ENCODE measurements at regions not wholly inside any gene's neighbourhood (a gene's known extent, or its start where the extent isn't known, plus 50 kb on each side); places are given as distances from the start of the nearest gene placed in this dataset.

DNA sequence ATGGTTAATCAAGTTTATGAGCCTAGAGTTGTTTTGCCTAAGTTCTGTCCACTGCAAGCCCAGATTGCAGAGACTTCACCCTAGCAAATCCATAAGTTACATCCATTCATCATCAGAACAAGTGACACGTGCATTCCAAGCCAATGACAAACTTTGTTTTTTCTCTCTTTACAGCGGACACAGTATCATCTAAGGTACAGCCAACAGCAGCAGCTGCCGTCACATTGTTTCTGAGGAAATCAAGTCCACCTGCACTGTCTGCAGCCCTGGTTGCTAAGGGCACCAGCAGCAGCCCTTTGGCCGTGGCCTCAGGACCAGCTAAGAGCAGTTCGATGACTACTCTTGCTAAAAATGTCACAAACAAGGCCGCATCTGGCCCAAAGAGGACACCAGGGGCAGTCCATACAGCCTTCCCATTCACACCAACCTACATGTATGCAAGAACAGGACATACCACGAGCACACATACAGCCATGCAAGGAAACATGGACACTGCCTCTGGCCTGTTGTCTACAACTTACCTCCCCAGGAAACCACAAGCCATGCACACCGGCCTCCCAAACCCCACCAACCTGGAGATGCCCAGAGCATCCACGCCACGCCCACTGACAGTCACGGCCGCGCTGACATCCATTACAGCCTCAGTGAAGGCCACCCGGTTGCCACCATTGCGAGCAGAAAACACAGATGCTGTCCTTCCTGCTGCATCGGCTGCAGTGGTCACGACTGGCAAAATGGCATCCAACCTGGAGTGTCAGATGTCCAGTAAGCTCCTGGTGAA, 155.8 kb downstream of the C11orf91 start:
- no peaks in the 10 kb centered on the region for H3K4me1 ChIP-seq (ENCODE audit: control insufficient read depth, insufficient read depth, low read length)
- no peak overlapping the region for H3K4me3 ChIP-seq (ENCODE audit: low read length)
- H3K27me3 ChIP-seq (ENCODE audit: control insufficient read depth, insufficient read depth, low read length), result peaks cover 2% of the 10 kb centered on the region
- H3K27ac ChIP-seq (ENCODE audit: low read depth, low read length), result no peak overlapping the region
- no peak overlapping the region for H3K9ac ChIP-seq (ENCODE audit: low read length)
- H3K36me3 ChIP-seq (ENCODE audit: control insufficient read depth, insufficient read depth, low read length), result no peaks in the 10 kb centered on the region

DNA sequence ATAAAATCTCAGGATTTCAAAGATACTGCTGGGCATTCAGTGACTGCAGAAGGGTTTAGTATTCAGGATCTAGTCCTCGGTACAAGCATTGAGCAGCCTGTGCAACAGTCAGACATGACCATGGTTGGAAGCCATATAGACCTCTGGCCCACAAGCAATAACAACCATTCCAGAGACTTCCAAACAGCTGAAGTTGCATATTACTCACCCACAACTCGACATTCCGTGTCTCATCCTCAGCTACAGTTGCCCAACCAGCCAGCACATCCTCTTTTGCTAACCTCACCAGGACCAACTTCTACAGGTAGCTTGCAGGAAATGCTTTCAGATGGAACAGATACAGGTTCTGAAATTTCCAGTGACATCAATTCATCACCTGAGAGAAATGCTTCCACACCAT, 156.8 kb downstream of the C11orf91 start:
- no peak overlapping the region for H3K9ac ChIP-seq (ENCODE audit: low read length)
- no peaks in the 10 kb centered on the region for H3K36me3 ChIP-seq (ENCODE audit: control insufficient read depth, insufficient read depth, low read length)
- no peak overlapping the region for H3K4me3 ChIP-seq (ENCODE audit: low read length)
- H3K27ac ChIP-seq (ENCODE audit: low read depth, low read length), result no peak overlapping the region
- peaks cover 2% of the 10 kb centered on the region for H3K27me3 ChIP-seq (ENCODE audit: control insufficient read depth, insufficient read depth, low read length)
- no peaks in the 10 kb centered on the region for H3K4me1 ChIP-seq (ENCODE audit: control insufficient read depth, insufficient read depth, low read length)

DNA sequence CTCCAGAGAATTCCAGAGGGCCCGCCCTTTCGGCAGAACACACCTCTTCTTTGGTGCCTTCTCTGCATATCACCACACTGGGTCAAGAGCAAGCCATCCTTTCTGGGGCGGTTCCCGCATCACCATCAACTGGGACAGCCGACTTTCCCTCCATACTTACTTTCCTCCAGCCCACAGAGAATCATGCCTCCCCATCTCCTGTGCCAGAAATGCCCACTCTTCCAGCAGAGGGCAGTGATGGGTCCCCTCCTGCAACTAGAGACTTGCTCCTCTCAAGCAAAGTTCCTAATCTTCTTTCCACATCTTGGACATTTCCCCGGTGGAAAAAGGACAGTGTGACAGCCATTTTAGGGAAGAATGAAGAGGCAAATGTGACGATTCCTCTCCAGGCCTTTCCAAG, 157.7 kb downstream of the C11orf91 start:
- H3K27ac ChIP-seq (ENCODE audit: low read depth, low read length), result no peak overlapping the region
- H3K36me3 ChIP-seq (ENCODE audit: control insufficient read depth, insufficient read depth, low read length), result no peaks in the 10 kb centered on the region

DNA sequence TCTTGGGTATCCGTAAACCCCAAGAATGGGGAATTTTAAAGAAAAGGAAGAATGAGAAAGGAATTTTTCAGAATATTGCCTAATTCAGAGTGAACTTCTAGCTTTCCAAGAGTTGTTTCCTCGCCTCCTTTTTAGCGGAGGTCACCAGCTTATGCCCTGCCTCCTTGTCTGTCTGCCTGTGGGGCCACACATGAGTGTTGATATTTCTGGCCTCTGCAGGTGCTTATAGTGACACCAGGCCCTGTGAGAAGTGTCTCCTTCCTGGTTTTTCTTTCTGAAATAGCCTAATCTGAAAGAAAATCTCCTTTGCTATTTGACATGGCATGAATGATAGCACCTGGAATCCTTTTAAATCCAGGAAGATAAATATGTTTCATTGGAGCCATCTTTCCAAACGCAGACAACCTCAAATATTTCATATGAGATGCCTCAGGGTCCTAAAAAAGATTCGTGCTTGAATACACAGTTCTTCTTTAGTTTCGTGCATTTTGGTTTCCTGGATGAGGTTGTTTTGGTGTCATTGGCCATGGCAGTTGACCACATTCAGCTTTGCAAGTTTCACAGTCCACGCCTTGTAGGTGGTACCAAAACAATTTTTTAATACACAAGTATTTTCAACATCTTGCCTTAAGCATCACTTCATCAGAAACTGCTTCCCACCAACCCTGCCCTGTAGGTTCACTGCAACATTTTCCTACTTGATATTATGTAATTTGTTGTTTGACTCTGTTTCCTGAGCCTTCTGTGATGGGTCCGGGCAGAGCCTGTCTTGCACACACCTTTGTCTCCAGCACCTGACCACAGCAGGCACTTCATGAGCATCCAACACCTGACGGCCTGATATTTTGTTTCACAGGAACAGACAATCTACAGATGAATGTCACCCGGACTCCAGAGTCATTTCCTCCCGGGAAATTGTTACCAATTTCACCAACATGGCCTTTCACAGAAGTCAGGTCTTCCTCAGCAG, 159.4 kb downstream of the C11orf91 start:
- Histone ChIP-seq H3K4me1 (ENCODE audit: control insufficient read depth, insufficient read depth, low read length) (no peaks in the 10 kb centered on the region), H3K27ac (ENCODE audit: low read depth, low read length) (no peak overlapping the region), H3K36me3 (ENCODE audit: control insufficient read depth, insufficient read depth, low read length) (no peaks in the 10 kb centered on the region), H3K27me3 (ENCODE audit: control insufficient read depth, insufficient read depth, low read length) (no peaks in the 10 kb centered on the region), H3K9ac (ENCODE audit: low read length) (no peak overlapping the region), H3K4me3 (ENCODE audit: low read length) (no peak overlapping the region)

More for the DNA sequence above, 157.7 kb downstream of the C11orf91 start:
- Histone ChIP-seq H3K9ac (ENCODE audit: low read length) (no peak overlapping the region), H3K27me3 (ENCODE audit: control insufficient read depth, insufficient read depth, low read length) (peaks cover 2% of the 10 kb centered on the region), H3K4me3 (ENCODE audit: low read length) (no peak overlapping the region), H3K4me1 (ENCODE audit: control insufficient read depth, insufficient read depth, low read length) (no peaks in the 10 kb centered on the region)

DNA sequence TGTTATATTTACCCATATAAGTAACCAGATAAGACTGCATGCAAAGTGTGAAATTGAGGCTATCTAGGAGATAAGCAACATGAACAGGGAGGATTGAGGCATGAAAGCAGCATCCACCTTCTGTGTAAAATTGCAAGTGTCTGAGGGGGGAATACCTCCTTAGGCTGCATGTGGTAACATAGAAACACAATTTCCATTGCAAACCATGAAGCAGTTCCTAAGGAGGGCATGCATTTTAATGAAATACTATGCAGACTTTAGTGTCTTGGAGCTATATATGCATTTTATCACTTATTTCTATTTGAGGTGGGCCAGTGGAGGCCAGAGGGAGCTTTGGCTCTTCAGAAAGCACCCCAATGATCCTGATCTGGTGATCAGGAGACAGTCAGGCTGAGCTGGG, 160.2 kb downstream of the C11orf91 start:
- Histone ChIP-seq H3K36me3 (ENCODE audit: control insufficient read depth, insufficient read depth, low read length) (no peaks in the 10 kb centered on the region), H3K27me3 (ENCODE audit: control insufficient read depth, insufficient read depth, low read length) (no peaks in the 10 kb centered on the region), H3K4me1 (ENCODE audit: control insufficient read depth, insufficient read depth, low read length) (no peaks in the 10 kb centered on the region), H3K9ac (ENCODE audit: low read length) (no peak overlapping the region), H3K4me3 (ENCODE audit: low read length) (no peak overlapping the region), H3K27ac (ENCODE audit: low read depth, low read length) (no peak overlapping the region)

DNA sequence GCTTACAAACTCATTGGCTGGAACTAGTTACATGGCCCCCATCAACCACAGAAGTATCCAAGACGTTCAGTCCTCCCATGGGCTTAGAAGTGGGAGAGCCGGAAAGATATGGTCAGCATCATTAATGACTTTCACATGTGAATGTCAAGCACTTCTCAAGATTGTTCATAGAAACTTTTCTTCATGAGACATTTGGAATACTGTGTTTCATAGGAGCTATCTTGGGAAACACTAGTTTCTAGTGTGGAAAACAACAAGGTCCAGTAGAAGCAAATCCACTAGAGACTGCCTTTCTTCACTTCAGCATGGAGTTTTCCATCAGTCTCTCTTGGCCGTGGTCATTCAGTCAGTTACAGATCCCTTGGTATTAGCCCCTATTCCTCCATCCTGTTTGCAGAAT, 160.9 kb downstream of the C11orf91 start:
- Histone ChIP-seq H3K9ac (ENCODE audit: low read length) (no peak overlapping the region), H3K4me3 (ENCODE audit: low read length) (no peak overlapping the region), H3K4me1 (ENCODE audit: control insufficient read depth, insufficient read depth, low read length) (no peaks in the 10 kb centered on the region), H3K36me3 (ENCODE audit: control insufficient read depth, insufficient read depth, low read length) (no peaks in the 10 kb centered on the region), H3K27me3 (ENCODE audit: control insufficient read depth, insufficient read depth, low read length) (no peaks in the 10 kb centered on the region), H3K27ac (ENCODE audit: low read depth, low read length) (no peak overlapping the region)

DNA sequence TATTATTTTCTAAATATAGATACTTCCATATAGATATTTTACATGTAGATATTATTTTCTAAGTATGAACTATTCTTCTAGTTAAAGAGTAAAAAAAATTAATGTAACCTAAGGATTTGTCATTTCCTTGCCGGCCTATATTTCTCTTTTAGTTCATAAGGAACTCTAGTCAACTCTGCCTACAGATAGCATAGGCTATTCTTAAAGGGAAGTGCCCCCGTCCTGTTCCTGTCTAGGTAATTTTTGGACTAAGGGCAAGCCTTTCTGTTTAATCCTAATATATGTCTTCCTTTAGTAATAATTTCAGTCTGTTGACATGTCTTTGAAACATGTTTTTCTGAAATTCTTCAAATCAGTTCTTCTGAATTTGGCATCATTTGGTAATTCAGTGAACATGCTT, 161.9 kb downstream of the C11orf91 start:
- H3K27me3 ChIP-seq (ENCODE audit: control insufficient read depth, insufficient read depth, low read length), result no peaks in the 10 kb centered on the region
- no peak overlapping the region for H3K9ac ChIP-seq (ENCODE audit: low read length)
- no peak overlapping the region for H3K4me3 ChIP-seq (ENCODE audit: low read length)
- no peaks in the 10 kb centered on the region for H3K36me3 ChIP-seq (ENCODE audit: control insufficient read depth, insufficient read depth, low read length)
- no peaks in the 10 kb centered on the region for H3K4me1 ChIP-seq (ENCODE audit: control insufficient read depth, insufficient read depth, low read length)
- H3K27ac ChIP-seq (ENCODE audit: low read depth, low read length), result no peak overlapping the region

DNA sequence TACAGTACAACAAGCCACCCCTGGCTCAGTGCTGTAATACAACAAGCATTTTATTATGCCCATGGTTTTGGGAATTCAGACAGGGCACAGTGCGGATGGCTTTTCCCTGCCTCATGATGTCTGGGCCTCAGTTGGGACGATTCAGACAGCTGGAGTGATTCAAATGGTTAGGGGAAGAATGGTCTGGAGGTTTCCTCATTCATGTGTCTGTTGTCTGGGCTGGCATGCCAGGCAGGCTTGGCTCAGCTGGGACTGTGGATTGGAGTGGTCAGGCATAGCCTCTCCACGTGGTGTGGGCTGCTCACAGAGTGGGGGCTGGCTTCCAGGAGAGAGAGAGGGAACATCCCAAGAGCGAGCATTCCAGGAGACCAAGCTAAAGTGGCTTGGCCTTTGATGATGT, 164.4 kb downstream of the C11orf91 start:
- Histone ChIP-seq H3K27me3 (ENCODE audit: control insufficient read depth, insufficient read depth, low read length) (no peaks in the 10 kb centered on the region), H3K27ac (ENCODE audit: low read depth, low read length) (no peak overlapping the region), H3K4me3 (ENCODE audit: low read length) (no peak overlapping the region), H3K36me3 (ENCODE audit: control insufficient read depth, insufficient read depth, low read length) (no peaks in the 10 kb centered on the region), H3K9ac (ENCODE audit: low read length) (no peak overlapping the region), H3K4me1 (ENCODE audit: control insufficient read depth, insufficient read depth, low read length) (no peaks in the 10 kb centered on the region)

DNA sequence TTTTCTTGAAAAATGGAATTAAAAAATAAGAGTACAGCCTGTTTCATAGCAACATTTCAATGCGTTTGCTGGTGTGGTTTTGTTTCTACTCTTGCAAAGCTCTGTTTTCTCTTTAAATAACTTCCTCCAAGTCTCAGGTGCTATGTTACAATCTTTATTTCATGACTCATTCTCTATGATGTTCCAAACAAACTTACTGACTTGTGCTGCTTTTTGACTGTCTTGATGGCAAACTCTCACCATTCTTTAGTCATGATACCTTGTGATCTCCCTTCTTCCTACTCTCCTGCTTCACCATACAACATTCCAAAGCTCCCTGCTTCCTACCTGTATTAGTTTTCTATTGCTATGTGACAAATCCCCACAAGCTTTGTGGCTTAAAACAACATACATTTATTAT, 166.1 kb downstream of the C11orf91 start:
- Histone ChIP-seq H3K27me3 (ENCODE audit: control insufficient read depth, insufficient read depth, low read length) (no peaks in the 10 kb centered on the region), H3K27ac (ENCODE audit: low read depth, low read length) (no peak overlapping the region), H3K36me3 (ENCODE audit: control insufficient read depth, insufficient read depth, low read length) (no peaks in the 10 kb centered on the region), H3K4me3 (ENCODE audit: low read length) (no peak overlapping the region), H3K9ac (ENCODE audit: low read length) (no peak overlapping the region), H3K4me1 (ENCODE audit: control insufficient read depth, insufficient read depth, low read length) (no peaks in the 10 kb centered on the region)

DNA sequence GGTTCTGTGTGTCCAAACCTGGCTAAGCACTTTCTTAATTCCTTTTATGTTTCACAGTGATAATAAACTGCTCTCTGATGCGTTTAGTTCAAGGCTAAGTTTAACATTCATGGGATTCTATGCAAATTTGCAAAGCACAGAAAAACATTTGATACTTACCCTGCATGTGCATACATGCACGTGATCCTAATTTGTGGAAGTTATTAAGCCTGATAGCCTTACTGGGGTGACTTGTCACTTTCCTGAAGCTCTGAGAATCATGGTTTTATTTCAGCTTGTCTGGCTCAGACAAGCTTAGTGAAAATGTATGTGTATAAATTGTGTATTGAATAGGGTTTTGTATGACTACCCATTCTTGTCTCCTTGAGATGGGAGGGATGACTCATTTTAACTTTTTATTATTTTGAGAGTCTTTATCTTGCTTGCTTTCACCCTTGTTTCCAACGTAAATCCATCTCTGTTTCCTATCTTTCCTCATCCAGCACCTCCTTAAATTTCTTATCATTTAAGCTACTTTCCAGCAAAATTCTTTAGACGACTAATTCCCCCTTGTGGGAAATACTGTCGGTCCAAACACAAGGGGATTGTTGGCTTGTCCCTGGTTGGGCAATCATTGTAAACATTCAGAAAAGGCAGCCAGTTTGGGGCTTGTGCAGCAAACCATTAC, 167.1 kb downstream of the C11orf91 start:
- Histone ChIP-seq H3K36me3 (ENCODE audit: control insufficient read depth, insufficient read depth, low read length) (no peaks in the 10 kb centered on the region), H3K4me1 (ENCODE audit: control insufficient read depth, insufficient read depth, low read length) (no peaks in the 10 kb centered on the region), H3K9ac (ENCODE audit: low read length) (no peak overlapping the region), H3K27me3 (ENCODE audit: control insufficient read depth, insufficient read depth, low read length) (no peaks in the 10 kb centered on the region), H3K4me3 (ENCODE audit: low read length) (no peak overlapping the region), H3K27ac (ENCODE audit: low read depth, low read length) (no peak overlapping the region)

DNA sequence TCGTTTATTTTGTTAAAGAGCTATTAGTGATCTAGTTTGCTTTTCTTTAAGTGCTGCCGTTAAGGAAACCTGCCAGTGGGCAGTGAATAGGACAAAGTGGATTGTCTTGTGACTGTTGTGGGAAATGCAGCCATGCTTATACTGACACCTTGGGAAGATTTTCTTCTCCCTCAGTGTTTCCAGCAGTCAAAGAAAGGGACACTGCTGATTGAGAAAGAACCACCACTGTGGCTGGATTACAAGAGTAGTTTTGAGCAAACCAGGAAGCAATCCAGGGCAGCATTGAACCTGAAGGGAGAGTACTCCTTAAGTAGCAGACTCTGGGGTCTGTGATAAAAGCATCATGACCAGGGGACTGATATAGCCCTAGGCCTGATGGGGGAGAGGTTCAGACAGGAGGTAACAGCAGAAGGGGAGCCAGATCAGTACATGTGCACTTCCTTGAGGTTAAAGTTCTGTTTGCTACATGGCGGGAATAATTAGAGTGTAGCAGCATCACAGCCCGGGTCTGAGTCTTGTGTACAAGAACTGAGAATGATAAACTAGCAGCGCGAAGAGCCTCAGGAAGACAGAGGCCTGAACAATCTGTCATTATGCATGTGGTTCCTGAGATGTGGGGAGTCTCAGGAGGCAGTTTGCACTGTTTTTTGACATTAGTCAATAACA, 167.8 kb downstream of the C11orf91 start:
- no peak overlapping the region for H3K27ac ChIP-seq (ENCODE audit: low read depth, low read length)
- no peaks in the 10 kb centered on the region for H3K36me3 ChIP-seq (ENCODE audit: control insufficient read depth, insufficient read depth, low read length)
- no peaks in the 10 kb centered on the region for H3K4me1 ChIP-seq (ENCODE audit: control insufficient read depth, insufficient read depth, low read length)
- H3K27me3 ChIP-seq (ENCODE audit: control insufficient read depth, insufficient read depth, low read length), result no peaks in the 10 kb centered on the region
- H3K4me3 ChIP-seq (ENCODE audit: low read length), result no peak overlapping the region
- H3K9ac ChIP-seq (ENCODE audit: low read length), result no peak overlapping the region

DNA sequence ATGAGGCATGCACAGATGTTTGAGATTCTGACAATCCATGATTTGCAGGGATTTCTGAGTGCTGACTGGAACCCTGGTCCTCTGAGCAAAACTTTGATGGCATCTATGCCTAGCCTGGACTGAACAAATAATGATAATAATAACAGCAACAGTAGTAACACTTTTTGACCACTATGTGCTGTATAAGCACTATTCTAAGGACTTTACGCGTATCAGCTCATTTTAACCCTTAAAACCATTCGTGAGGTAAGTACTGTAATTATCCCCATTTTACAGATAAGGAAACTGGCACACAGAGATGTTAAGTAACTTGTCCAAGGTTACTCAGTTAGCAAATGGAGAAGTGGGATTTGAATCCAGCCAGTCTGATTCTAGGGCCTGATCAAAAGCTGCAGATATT, 168.4 kb downstream of the C11orf91 start:
- no peak overlapping the region for H3K27ac ChIP-seq (ENCODE audit: low read depth, low read length)
- H3K4me1 ChIP-seq (ENCODE audit: control insufficient read depth, insufficient read depth, low read length), result no peaks in the 10 kb centered on the region
- no peak overlapping the region for H3K4me3 ChIP-seq (ENCODE audit: low read length)
- no peak overlapping the region for H3K9ac ChIP-seq (ENCODE audit: low read length)
- H3K27me3 ChIP-seq (ENCODE audit: control insufficient read depth, insufficient read depth, low read length), result no peaks in the 10 kb centered on the region
- H3K36me3 ChIP-seq (ENCODE audit: control insufficient read depth, insufficient read depth, low read length), result no peaks in the 10 kb centered on the region

All from rectal smooth muscle tissue (tissue), 1 donor.